ENCODE measurements at regions not wholly inside any gene's neighbourhood (a gene's known extent, or its start where the extent isn't known, plus 50 kb on each side); places are given as distances from the start of the nearest gene placed in this dataset.

DNA sequence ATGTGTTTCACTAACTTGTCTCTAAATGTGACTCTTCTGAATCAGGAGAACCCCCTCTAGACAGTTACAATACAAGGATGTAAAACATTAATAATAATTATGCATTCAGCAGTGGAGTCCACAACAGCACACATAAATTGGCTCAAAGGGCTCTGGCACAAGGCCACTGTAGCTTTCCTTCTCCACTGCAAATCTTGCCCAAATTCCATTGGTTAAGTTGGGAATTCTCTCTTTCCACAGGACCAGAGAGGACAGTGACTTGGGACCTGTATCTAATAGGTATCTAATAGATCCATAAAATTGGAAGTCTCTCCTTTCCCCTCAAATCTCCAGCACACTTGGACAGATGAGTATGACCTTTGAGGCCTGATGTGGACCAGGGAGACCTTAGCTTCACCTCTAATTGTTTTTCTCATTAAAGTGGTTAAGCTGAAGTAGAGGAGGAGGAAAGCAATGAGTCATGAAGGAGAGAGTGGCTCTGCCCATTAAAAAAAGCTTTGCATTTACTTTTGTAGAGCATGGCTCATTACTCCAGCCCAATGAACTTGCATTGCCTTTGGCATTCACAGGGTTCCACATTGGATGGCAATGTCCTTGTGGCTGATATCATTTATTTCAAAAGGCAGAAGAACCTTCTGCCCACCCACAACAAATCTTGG lies 72.3 kb upstream of the SH3RF1 start:
- Histone ChIP-seq H3K27ac (no peak overlapping the region), H3K36me3 (ENCODE audit: insufficient read depth in 1 of 2, low read depth in 1 of 2) (no peaks in the 10 kb centered on the region), H3K4me3 (no peak overlapping the region), H3K4me1 (peaks cover 12% of the 10 kb centered on the region), H3K27me3 (ENCODE audit: insufficient read depth in 3 of 3, low read length in 2 of 3) (no peaks in the 10 kb centered on the region), H3K9me3 (no peaks in the 10 kb centered on the region)
- TF ChIP-seq, protein P1, sequence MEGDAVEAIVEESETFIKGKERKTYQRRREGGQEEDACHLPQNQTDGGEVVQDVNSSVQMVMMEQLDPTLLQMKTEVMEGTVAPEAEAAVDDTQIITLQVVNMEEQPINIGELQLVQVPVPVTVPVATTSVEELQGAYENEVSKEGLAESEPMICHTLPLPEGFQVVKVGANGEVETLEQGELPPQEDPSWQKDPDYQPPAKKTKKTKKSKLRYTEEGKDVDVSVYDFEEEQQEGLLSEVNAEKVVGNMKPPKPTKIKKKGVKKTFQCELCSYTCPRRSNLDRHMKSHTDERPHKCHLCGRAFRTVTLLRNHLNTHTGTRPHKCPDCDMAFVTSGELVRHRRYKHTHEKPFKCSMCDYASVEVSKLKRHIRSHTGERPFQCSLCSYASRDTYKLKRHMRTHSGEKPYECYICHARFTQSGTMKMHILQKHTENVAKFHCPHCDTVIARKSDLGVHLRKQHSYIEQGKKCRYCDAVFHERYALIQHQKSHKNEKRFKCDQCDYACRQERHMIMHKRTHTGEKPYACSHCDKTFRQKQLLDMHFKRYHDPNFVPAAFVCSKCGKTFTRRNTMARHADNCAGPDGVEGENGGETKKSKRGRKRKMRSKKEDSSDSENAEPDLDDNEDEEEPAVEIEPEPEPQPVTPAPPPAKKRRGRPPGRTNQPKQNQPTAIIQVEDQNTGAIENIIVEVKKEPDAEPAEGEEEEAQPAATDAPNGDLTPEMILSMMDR (IDR thresholded peaks at IDR 0.05): no peak
- intact Hi-C loops (cut with DNase I): no loop called here
- no peak for ATAC-seq
- no peak for DNase-seq

DNA sequence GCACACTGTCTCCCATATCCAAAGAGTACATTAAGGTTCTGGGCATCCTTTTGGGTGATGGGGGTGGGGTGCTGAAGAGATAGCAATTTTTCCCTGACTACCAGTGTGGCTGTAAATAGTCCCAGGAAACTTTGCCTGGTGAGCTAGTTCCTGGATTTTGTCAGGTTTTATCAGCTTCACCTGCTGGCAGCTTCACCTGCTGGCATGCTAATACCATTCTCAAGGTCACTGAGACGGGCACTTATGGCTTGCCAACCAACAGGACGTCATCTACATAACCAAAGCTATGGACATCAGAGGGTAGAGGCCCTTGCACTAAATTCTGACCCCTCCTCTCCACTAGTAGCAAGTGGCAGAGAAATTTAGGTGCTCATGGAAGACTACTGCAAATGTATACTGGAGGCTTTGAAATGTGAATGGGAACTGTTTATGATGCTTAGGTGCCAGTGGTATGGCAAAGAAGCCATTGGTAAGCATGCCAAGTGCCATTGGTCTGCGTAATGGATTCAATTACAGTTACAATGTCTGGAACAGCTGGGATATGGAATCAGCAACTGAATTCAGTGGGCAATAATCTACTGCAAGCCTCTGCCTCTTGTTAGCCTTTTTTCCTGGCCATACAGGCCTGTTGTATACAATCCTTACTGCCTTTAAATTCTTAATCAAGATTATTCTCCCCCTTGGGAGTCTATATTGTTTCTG lies 71.6 kb upstream of the SH3RF1 start:
- TF ChIP-seq, protein P1 (IDR thresholded peaks at IDR 0.05): no peak
- no peak overlapping the region for H3K27ac ChIP-seq

GRCh38 chr4:169341490-169341889 lies 70.7 kb upstream of the SH3RF1 start:
- no peak for DNase-seq
- no peaks in the 10 kb centered on the region for H3K9me3 ChIP-seq
- peaks cover 12% of the 10 kb centered on the region for H3K4me1 ChIP-seq
- TF ChIP-seq, protein P1 (IDR thresholded peaks at IDR 0.05): no peak
- intact Hi-C loops (cut with DNase I): no loop called here
- H3K27ac ChIP-seq: no peak overlapping the region
- H3K27me3 ChIP-seq (ENCODE audit: insufficient read depth in 3 of 3, low read length in 2 of 3): no peaks in the 10 kb centered on the region
- no peaks in the 10 kb centered on the region for H3K36me3 ChIP-seq (ENCODE audit: insufficient read depth in 1 of 2, low read depth in 1 of 2)
- WGBS, 3 donors: 65 to 86% (median 71%) methylated on average over 4 of the region's 4 CpGs
- H3K4me3 ChIP-seq: no peak overlapping the region
- peak in 1 of 4 donors; percentile 6 for ATAC-seq

More for the DNA sequence above, 71.6 kb upstream of the SH3RF1 start:
- Histone ChIP-seq H3K27me3 (ENCODE audit: insufficient read depth in 3 of 3, low read length in 2 of 3) (no peaks in the 10 kb centered on the region), H3K4me3 (no peak overlapping the region), H3K4me1 (peaks cover 12% of the 10 kb centered on the region), H3K36me3 (ENCODE audit: insufficient read depth in 1 of 2, low read depth in 1 of 2) (no peaks in the 10 kb centered on the region), H3K9me3 (no peaks in the 10 kb centered on the region)
- intact Hi-C loops (cut with DNase I): no loop called here
- WGBS, 3 donors: 36 to 56% (median 41%) methylated on average over 3 of the region's 3 CpGs
- peak in 3 of 4 donors; percentile 47 to 71 (median 68) for ATAC-seq
- no peak for DNase-seq

- no peak for ATAC-seq
- H3K4me3 ChIP-seq: no peak overlapping the region
- TF ChIP-seq, protein P1 (IDR thresholded peaks at IDR 0.05): no peak
- H3K4me1 ChIP-seq: peaks cover 12% of the 10 kb centered on the region
- no peaks in the 10 kb centered on the region for H3K9me3 ChIP-seq
- no peak for DNase-seq
- intact Hi-C loops (cut with DNase I): no loop called here
- no peak overlapping the region for H3K27ac ChIP-seq
- WGBS, 3 donors: 71 to 84% (median 71%) methylated on average over 3 of the region's 3 CpGs
- H3K36me3 ChIP-seq (ENCODE audit: insufficient read depth in 1 of 2, low read depth in 1 of 2): no peaks in the 10 kb centered on the region
- no peaks in the 10 kb centered on the region for H3K27me3 ChIP-seq (ENCODE audit: insufficient read depth in 3 of 3, low read length in 2 of 3)
Measured at GRCh38 chr4:169340834-169341233, 70.1 kb upstream of the SH3RF1 start.
